NCI-H1105 treated with DMSO at 0.1 percent for 48 hours (cell line): ENCODE measurements at regions not wholly inside any gene's neighbourhood (a gene's known extent, or its start where the extent isn't known, plus 50 kb on each side); places are given as distances from the start of the nearest gene placed in this dataset.
A peak's percentile ranks its signal among the peaks of the same experiment; 100 is the strongest.

ENCODE experiments used
- DNase-seq: peaks from one replicate; lab custom pipeline; 2025; lab: John Stamatoyannopoulos, UW

DNA sequence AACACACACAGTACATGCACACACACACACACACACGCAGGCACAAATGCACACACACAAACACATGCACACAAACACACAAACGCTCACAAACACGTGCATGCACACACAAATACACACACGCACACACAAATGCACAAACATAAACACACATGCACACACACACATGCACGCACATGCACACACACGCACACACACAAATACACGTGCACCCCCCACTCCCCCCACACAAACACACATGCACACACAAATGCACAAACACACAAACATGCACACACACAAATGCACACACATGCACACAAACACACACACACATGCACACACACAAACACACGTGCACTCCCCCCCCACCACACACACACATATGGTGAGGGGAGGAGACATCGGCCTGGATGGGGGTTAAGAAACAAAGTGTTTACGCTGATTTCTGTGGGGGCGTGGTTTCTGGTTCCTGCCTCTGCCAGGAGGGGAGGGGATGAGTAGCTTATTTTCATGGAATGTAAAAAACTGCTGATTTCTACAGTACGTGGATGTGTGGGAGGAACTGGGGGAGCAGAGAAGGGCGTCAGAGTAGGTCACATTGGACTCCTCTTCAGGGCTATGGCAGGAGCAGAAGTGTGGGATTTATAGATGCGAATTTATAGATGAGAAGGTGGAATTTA lies 607.2 kb downstream of the QKI start:
- no peak for DNase-seq

DNA sequence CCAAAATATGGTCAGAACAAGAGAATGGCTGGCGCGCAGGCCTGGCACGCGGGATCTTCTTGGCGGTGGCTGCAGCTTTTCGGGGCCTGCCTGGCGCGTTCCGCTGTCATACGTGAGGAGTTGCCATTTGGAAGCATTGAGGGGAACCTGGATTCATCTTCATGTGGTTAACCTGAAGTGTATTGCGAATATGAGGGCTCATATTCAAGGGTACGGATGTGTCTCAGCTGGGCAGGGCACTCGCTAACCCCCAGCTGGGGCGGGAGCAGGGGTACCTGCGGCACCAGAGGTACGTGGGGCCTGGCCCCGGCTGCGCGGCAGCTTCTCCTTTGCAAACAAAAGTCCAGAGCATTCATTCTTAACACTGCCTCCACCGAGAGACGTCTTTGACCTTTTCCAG lies 605.6 kb downstream of the QKI start:
- no peak for DNase-seq

DNA sequence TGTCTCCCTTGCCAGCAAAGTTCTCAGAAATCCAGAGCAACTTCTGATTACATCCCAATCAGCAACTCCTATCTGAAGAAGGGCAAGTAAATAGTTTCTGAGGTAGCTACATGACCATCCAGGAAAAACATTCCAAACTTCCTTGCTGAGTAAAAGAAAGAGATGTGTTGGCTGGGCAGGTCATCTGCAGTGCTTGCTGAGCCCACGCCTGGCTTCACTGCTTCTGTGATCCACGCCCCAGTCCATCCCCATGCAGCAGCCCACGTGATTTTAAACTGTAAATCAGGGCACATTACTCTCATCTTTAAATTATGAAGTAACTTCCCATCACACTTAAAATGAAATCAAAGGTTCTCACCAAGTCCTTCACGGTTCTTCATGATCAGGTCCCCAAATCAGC lies 603.6 kb downstream of the QKI start:
- DNase-seq: no peak

DNA sequence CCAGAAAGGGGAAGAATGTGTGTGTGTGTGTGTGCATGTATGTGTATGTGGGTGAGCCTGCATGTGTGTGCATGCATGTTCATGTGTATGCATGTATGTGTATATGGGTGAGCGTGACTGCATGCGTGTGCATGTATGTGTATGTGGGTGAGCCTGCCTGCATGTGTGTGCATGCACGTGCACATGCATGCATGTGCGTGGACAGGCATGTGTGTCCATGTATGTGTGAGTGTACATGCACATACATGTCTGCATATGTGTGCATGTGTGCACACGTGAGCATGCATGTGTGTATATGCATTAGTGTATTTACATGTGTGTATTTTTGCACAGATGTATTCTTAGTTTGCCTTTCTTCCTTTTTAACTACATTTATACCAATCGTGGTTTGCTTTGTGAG lies 601.5 kb downstream of the QKI start:
- DNase-seq: no peak

DNA sequence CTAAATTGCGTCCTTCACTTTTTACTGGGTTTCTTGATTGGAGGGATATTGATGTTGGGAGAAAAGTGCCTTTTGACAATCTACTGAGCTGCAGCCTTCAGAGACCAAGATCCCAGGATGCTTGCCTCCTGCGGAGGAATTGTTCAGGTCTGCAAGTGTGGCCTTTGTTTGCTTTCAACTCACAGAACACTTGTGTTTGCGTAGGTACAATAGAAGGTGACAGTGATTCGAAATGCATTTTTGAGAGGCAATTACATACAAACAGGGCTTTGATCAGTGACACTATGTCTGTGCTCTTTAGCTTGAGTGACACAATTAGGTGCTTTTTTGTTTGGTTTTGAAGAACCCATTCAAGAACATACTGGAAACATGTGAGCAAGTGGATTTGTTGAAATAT lies 600.6 kb downstream of the QKI start:
- DNase-seq: peak; percentile 7

DNA sequence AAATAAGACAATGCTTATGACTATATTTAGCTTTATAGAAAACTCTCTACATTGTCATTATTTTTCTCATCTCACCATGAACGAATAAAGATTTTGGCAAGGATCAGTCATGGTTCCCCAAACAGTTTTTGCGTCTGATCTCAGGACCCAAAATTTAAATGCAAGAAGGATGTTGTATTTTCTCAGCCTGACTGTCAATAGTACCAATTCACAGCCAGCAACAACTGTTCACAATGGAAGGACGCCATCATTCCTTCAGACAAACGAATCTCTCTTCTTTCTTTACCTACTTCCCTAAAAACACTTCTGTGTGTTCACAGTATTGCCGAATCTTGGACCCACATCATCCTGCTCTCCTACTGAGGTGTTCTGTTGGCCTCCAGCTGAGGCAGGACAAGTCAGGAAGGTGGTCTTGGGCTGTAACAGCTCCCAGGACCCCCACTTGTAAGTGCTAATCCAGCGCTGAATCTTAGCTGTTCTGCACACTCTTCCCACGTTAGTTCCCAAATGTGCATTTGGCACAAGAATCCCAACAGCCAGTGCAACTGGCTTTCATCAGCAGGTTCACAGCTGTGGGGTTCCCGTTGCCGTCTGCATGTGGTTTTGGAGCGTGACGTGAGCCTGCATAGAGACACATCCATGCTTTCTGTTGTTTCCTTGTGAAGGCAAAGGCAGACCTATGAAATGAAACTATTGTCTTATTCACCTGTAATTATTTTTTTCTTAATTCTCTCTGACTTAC lies 600.0 kb downstream of the QKI start:
- no peak for DNase-seq

DNA sequence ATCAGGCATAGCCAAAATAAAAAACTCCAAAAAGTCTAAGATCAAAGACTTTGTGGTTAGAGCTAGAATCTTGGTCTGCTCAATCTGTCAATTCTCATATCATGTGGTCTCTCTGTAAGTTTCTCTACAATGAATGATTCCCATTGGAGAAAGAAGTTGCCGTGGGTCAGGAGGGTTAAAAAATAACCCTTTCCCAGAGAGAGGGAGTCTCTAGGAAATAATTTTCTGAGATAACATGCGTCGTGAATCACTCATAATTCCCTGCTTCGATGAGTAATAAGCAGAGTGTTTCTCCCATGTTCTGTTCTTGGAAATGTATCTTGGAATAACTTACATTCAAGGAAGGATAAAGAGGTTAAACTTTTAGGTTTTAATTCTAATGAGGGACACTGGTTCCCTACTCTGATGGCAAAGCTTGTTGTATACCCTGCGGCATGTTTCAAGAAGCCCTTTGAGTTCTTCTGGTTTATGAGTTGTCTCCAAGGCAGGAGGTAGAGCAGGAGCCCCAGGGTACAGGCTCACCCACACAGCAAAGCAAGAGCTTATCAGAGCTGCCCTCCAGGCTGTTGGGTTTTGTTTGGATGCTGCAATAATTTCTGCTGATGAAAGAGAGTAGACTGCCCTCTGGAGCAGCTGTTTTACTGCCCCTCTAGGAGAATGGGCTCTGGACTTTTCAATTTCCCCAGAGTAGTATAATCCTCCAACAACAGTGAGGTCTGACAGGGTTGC lies 599.1 kb downstream of the QKI start:
- no peak for DNase-seq

DNA sequence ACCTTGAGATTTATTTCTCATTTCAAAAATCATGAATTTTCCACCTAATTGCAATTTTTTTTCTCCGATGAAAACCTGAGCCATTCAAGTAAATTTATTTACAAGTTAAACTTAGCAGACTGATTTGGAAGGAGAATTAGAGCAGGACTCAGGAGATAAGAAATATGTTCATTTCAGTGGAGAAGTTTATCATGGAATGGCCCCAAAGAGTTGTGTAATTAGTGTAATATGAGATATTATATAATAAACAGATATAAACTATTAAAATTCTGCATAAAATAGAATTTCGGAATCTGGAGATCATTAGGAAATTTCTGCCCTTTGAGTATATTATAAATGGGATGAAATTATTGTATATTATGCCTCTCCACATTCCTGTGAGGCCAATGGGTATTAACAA lies 596.8 kb downstream of the QKI start:
- DNase-seq: no peak

DNA sequence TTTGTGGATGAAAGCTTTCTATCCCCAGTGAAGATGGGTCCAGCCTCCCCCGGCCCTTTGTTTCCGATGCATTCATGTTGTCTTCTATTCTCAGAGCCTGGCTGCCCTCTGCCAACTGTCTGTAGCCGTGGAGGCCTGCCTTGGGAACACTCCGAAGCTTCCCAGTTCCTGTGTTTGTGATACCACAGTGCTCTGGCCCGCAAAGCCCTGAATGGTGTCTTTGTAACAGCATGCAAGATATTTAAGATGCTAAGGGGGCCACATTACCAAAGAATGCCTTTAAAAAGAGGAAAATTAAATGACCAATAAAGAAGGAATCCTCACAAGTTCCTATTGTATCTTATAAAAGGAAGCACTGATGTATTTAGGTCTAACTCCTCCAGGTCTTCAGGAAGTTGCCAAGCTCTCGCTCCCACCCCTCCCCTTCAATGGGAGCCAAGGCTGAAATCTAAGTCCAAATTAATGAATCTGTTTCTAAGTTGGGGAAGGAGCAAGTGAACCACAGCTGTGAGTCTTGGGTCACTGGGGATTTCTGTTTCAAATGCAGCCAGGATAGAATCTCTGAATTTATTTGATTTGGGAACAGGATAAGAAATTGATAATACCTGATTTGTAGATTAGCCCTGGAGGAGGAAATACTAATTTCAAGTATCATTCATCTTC lies 596.1 kb downstream of the QKI start:
- no peak for DNase-seq

DNA sequence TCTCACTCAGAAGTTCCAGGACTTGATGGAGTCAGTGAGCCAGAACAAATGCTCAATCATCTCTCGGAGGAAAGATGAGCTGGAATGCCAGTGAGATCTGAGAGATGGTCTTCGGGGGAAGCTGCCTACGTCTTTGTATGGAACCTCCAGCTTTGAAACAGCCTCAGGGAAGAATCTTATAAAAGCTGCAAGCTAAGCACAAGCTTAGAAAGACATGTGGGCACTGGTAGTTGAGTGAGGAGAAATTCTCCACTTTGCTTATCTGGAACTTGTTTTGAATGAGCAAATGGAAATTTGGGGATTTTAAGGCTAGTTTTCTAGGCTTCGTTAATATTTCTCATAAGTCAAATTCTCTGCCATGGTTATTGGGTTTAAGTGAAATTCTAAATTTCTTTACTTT lies 594.4 kb downstream of the QKI start:
- no peak for DNase-seq

DNA sequence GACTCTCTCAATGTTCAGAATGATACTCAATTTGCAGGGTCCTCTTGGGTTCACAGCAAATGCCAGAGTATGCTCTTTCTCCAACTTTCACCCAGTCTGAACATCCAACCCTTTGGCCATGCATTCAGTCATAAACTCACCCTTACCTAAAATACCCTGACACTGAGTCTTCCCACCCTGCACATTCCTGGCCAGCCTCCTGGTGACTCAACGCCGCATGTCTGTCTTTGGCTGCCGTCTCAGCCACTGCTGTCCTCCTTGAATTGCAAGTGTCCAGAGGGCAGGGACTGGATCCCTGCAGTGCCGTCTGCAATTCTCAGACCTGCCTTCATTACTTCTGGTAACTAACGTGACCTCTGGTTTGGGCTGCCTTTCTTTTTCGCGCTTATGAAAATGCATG lies 593.4 kb downstream of the QKI start:
- DNase-seq: no peak

DNA sequence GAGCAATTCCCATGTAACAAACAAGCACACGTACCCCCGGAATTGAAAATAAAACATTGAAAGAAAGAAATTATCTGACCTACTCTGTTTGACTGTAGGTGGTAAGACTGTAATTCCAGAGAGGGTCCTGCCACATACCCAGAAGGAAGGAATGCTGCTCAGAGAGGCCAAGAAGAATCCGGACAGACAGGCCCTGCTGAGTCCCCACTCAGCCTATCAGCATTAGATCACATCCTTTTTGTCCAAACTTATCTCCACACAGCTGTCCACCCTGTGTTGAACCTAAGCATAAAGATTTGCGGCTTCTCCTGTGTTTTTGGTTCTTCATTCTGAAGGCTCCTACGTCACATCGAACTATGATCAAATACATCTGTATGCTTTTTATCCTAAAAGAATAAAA lies 591.9 kb downstream of the QKI start:
- no peak for DNase-seq

DNA sequence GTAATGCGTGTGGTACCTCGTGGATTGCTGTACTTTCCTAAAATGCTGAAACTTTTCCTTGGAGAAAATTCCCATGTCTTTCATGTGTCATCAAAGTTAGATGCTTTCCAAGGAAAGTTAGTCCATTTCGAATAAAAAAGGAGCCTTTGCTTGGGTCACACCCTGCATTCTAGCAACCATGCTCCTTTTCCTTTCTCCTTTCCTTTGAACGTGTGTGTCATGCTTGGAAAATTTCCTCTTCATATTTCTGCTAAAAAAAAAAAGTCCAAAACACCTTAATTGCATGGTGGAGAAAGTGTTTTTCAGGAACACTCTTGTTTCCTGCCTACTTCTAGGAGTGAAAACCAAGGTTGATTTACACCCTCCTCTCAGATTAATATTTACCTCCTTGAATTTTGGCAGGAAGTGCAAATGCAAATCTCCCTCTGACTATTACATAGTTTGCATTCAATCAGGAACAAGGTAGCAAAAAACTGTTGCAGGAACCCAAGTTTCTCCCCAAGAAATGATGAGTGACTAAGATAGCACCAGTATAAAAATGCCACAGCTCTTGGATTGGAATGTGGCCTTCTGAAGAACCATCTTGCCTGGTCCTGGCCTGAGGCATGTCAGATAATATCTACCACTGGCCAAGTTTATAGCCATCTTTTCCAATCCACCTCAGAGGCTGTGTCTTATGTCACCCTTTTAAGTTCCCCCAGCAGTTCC lies 590.6 kb downstream of the QKI start:
- DNase-seq: no peak

DNA sequence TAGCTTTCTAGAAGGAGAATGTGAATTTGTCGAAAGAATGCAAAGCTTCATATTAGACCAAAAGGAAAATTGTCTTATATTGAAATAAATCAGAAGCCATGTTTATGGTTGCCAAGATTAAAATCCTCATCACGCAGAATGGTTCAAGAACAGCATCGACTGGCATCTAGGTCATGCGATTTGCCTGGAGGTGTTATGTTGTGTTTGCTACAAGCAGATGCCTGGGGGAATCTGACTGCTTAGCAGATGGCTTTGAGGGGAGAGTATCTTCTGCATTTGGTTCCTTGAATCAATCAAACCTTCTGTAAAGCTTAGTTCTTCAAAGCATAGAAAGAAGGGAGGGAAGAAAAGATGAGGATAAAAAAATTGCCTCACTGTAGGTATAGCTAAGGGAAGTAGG lies 585.8 kb downstream of the QKI start:
- DNase-seq: no peak

DNA sequence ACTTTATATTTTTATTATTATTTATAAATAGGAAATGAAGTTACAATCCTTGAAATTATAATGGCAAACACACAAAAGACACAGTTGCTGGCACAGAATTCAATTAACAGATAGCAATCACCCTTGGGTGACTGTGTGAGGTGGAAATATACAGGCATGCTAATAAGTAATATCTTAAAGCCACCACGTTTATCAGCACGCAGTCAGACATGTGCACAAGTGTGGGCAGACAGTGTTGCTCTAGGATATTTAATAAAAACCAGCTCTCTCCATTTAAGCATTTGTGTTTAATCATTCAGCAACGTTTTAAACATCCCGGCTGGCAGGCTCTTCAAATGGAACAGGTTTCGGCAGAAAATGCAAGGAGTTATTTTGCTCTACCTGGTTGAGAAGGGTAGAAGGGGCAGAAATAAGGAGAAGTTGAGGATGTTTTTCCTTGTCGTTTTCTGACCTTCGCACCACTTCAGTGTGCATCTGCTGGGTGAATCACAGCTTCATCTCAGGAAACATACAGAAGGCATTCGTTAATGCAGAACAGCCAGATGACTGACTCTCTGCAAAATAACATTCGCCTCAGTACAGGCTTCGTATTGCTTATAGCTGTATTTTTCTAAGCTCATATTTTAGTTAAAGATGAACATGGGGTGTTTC lies 585.1 kb downstream of the QKI start:
- DNase-seq: no peak

DNA sequence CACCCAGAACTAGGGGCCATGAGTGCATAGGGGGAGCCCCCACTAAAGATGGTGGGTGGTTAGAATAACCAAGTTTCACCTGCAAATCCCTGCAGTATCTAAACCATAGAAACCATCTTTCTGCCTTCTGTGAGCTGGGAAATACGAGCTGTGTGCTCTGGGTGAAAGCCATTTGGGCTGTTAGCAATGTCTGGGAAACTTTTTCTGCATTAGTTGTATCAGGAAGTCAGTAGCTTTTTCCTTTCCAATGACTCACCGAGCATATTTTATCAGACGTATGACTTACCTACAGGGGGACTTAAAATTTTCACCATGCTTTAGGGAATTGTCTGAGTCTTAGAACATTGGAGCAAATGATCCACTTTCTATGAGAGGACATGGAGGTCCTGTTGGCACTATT lies 584.0 kb downstream of the QKI start:
- DNase-seq: no peak

DNA sequence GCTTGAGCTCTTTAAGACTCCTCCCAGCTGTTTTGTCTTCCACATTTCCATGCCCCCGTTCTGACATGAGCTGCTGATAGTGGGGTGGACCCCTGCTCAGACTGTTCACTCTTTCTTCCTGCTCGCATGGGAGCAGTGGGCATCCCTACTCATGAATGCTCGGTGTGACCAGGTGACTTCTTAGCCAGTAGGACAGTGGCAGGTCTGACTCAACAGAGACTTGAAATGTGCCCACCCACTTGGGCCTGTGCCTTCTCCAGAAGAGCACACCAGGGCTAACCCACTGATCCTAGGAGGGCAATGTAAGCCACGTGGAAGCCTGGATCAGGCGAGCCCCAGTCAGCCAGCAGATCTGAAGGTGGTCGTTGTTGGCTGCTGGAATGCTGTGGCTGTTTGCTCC lies 582.0 kb downstream of the QKI start:
- no peak for DNase-seq

DNA sequence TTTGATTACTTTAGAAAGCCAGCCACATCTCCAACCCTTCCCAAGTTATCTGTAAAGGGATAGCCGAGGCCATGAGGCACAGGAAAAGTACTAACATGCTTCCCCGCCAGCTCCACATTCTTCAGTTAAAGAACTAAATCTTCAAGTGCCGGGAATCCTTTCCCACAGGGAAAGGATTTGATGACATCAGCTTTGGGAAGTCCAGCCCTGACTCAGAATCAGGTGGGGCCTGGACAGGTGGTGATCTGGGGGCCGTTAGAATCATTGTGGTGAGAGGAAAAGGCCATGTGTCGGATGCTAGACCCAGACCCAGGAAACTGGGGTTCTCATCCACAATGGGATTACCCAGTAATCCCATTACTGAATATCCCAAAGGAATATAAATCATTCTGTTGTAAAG lies 580.0 kb downstream of the QKI start:
- DNase-seq: no peak

DNA sequence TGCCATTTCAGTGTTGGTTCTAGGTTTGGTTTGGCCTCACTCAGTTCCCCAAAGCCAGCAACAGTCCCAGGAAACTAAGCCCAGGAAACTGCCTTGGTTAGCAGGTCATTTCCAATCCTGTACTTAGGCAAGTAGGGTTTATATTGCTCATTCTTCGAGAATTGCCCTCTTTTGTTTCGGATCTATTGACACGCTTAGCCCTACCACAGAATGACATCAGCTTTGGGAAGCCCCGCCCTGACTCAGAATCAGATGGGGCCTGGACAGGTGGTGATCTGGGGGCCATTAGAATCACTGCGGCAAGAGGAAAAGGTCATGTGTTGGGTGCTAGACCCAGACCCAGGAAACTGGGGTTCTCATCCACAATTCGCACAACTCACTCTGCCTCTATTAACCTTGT lies 578.2 kb downstream of the QKI start:
- DNase-seq: no peak

DNA sequence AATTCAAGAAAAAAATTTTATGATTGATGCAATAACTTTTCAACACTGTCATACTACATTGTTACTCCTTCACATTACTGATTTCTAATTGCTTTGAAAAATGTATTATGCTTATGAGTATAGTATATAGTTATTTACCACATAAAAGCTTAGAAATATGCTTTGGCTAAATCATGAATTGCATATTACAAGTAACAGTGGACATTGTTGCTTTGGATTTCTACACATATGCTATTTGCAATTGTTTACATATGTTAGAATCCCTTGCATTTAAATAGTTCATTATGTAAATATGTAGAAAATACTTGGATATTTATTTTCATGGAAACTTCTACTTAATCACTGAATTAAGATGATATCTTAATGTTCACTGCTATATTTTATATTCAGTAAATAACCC lies 577.5 kb downstream of the QKI start:
- DNase-seq: no peak

DNA sequence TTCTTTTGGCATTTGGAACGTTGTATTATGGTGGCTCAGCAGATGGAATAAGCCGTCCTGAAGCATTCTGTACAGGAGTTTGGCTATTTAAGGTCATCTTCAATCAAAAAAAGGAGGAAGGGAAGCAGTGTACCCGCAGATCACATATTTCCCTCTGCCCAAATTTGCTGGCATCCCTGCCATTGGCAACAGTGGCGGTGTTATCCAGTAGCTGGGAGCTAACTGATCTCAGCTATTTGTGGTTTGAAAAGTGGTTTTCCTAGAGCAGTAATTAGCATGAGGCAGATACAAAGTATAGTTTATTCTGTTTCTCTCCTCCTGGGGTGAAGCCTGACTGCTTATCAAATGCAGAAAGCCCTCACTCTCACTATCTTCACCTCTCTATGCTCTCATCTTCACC lies 576.8 kb downstream of the QKI start:
- DNase-seq: no peak

DNA sequence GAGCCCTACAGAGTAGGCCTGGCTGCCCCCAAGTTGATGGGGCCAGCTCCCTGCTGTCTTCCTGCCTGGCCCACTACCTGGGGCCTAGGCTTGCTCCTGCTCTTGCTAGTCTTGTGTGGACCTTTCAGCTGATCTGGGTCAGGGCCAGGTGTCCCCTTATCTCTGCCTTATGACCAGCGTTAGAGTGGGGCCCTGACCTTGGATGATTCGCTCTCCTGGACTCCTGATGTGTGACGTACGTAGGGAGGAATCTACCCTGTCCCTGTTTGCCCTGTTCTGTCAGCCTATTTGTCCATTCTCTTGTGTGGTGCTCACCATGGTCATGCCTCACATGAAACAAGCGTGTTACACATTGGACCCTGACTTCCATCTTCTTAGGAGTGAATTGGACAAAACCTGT lies 571.8 kb downstream of the QKI start:
- no peak for DNase-seq
